Smooth muscle cell (in vitro differentiated cells): ENCODE measurements at regions not wholly inside any gene's neighbourhood (a gene's known extent, or its start where the extent isn't known, plus 50 kb on each side); places are given as distances from the start of the nearest gene placed in this dataset.

Experiments used
- DNase-seq: peaks from one replicate; lab custom pipeline; 2025; ENCODE audit not compliant: unreplicated experiment; lab: John Stamatoyannopoulos, UW
- H2AFZ ChIP-seq: fragments of 200-600 bp; sonication (generic); 2 replicates; pipeline ENCODE4 v1.6.0; 2016; ENCODE audit warnings: antibody characterized with exemption, low read depth, mild to moderate bottlenecking
- H3F3A ChIP-seq: fragments of 200-600 bp; sonication (generic); 2 replicates; pipeline ENCODE4 v1.6.0; 2017; ENCODE audit warnings: antibody characterized with exemption, low read depth
- H3K27ac ChIP-seq: fragments of 200-600 bp; sonication (generic); 2 replicates; pipeline ENCODE4 v1.5.1; 2016; ENCODE audit warnings: low read depth, mild to moderate bottlenecking
- H3K27me3 ChIP-seq: fragments of 200-600 bp; sonication (generic); 2 replicates; pipeline ENCODE4 v1.6.1; 2016; ENCODE audit warnings: low read depth, mild to moderate bottlenecking
- H3K36me3 ChIP-seq: fragments of 200-600 bp; sonication (generic); 2 replicates; pipeline ENCODE4 v1.5.1; 2016; ENCODE audit warnings: low read depth
- H3K4me1 ChIP-seq: fragments of 200-600 bp; sonication (generic); 2 replicates; pipeline ENCODE4 v1.5.1; 2016; ENCODE audit warnings: low read depth
- H3K4me2 ChIP-seq: fragments of 200-600 bp; sonication (generic); 2 replicates; pipeline ENCODE4 v1.6.0; 2016; ENCODE audit warnings: mild to moderate bottlenecking
- H3K4me3 ChIP-seq: fragments of 200-600 bp; sonication (generic); 2 replicates; pipeline ENCODE4 v1.5.1; 2016; ENCODE audit warnings: mild to moderate bottlenecking
- H3K79me2 ChIP-seq: fragments of 200-600 bp; sonication (generic); 2 replicates; pipeline ENCODE4 v1.6.0; 2016; ENCODE audit warnings: low read depth, mild to moderate bottlenecking
- H3K9ac ChIP-seq: fragments of 200-600 bp; sonication (generic); 2 replicates; pipeline ENCODE4 v1.6.0; 2016; ENCODE audit warnings: low read depth
- H3K9me3 ChIP-seq: fragments of 200-600 bp; sonication (generic); replicated peaks from 2 replicates; pipeline ENCODE4 v1.5.1; 2016; ENCODE audit warnings: low read depth
- H4K20me1 ChIP-seq: fragments of 200-600 bp; sonication (generic); 2 replicates; pipeline ENCODE4 v1.6.0; 2016; ENCODE audit warnings: low read depth
- WGBS: methylation state at CpG from one replicate; pipeline ENCODE4 v1.1.7; 2016; ENCODE audit warnings: low lambda C conversion rate; 5-methylcytosine and 5-hydroxymethylcytosine counted together
- TF ChIP-seq, protein P1 (sequence below): fragments of 200-600 bp; sonication (generic); IDR thresholded peaks from 2 replicates; pipeline ENCODE4 v1.5.1; 2017; ENCODE audit warnings: borderline replicate concordance, mild to moderate bottlenecking, antibody characterized with exemption; ENCODE audit not compliant: insufficient read depth, poor library complexity, severe bottlenecking

DNA sequence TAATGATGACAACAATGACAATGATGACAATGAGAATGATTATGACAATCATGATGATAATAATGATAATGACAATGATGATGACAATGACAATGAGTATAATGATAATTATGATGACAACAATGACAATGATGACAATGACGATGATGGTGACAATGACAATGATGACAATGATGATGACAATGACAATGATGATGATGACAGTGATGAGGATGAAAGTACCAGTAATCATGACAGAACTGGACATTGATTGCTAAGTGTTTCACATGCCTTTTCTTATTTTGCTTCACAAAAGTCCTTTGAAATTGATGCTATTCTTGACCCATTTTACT, 1106.0 kb upstream of the AUTS2 start:
- Histone ChIP-seq H3K4me3 (no peak overlapping the region), H2AFZ (no peak overlapping the region), H3K4me1 (no peaks in the 10 kb centered on the region), H3K27me3 (peaks cover 18% of the 10 kb centered on the region), H3K36me3 (no peaks in the 10 kb centered on the region), H3K4me2 (no peak overlapping the region), H4K20me1 (no peaks in the 10 kb centered on the region), H3K9me3 (no peaks in the 10 kb centered on the region), H3K9ac (no peak overlapping the region), H3K27ac (no peak overlapping the region), H3K79me2 (no peaks in the 10 kb centered on the region), H3F3A (no peaks in the 10 kb centered on the region)
- WGBS: 96% methylated on average over 1 of the region's 1 CpG
- TF ChIP-seq, protein P1, sequence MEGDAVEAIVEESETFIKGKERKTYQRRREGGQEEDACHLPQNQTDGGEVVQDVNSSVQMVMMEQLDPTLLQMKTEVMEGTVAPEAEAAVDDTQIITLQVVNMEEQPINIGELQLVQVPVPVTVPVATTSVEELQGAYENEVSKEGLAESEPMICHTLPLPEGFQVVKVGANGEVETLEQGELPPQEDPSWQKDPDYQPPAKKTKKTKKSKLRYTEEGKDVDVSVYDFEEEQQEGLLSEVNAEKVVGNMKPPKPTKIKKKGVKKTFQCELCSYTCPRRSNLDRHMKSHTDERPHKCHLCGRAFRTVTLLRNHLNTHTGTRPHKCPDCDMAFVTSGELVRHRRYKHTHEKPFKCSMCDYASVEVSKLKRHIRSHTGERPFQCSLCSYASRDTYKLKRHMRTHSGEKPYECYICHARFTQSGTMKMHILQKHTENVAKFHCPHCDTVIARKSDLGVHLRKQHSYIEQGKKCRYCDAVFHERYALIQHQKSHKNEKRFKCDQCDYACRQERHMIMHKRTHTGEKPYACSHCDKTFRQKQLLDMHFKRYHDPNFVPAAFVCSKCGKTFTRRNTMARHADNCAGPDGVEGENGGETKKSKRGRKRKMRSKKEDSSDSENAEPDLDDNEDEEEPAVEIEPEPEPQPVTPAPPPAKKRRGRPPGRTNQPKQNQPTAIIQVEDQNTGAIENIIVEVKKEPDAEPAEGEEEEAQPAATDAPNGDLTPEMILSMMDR: no peak
- DNase-seq: no peak

GRCh38 chr7:68503400-68503799, 1094.9 kb upstream of the AUTS2 start:
- H3K9me3 ChIP-seq: no peaks in the 10 kb centered on the region
- WGBS: 90% methylated on average over 3 of the region's 3 CpGs
- no peak overlapping the region for H2AFZ ChIP-seq
- no peaks in the 10 kb centered on the region for H4K20me1 ChIP-seq
- no peak overlapping the region for H3K4me3 ChIP-seq
- H3K27me3 ChIP-seq: peaks cover 51% of the 10 kb centered on the region
- H3F3A ChIP-seq: no peaks in the 10 kb centered on the region
- H3K4me1 ChIP-seq: no peaks in the 10 kb centered on the region
- H3K9ac ChIP-seq: no peak overlapping the region
- no peak for DNase-seq
- H3K4me2 ChIP-seq: no peak overlapping the region
- H3K79me2 ChIP-seq: no peaks in the 10 kb centered on the region
- TF ChIP-seq, protein P1: no peak
- no peak overlapping the region for H3K27ac ChIP-seq
- H3K36me3 ChIP-seq: no peaks in the 10 kb centered on the region

GRCh38 chr7:68504716-68505115, 1093.6 kb upstream of the AUTS2 start:
- no peaks in the 10 kb centered on the region for H3K9me3 ChIP-seq
- no peaks in the 10 kb centered on the region for H4K20me1 ChIP-seq
- H3K27ac ChIP-seq: no peak overlapping the region
- peaks cover 46% of the 10 kb centered on the region for H3K27me3 ChIP-seq
- TF ChIP-seq, protein P1: no peak
- H3K79me2 ChIP-seq: no peaks in the 10 kb centered on the region
- no peaks in the 10 kb centered on the region for H3F3A ChIP-seq
- H3K4me2 ChIP-seq: no peak overlapping the region
- no peak for DNase-seq
- no peak overlapping the region for H3K9ac ChIP-seq
- no peak overlapping the region for H2AFZ ChIP-seq
- no peak overlapping the region for H3K4me3 ChIP-seq
- no peaks in the 10 kb centered on the region for H3K4me1 ChIP-seq
- no peaks in the 10 kb centered on the region for H3K36me3 ChIP-seq
- WGBS: 50% methylated on average over 1 of the region's 1 CpG

DNA sequence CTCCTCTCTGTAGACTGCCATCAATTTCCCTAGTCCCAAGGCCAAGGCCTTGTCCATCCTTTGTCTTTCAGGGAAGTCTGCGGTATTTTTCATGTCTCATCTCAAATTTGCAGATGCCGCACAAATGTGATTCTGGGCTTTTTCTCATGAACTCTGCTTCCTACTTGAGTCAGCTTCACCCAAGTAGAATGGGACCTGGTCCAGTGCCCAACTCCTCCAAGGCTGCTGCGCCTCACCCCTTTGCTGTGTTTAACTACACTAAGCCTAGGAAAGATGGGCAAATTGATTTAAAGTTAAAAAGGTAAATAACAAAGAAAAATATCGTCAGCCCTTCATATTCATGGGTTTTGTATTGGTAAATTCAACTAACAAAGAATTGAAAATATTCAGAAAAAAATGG, 1092.6 kb upstream of the AUTS2 start:
- no peak overlapping the region for H2AFZ ChIP-seq
- H3K36me3 ChIP-seq: no peaks in the 10 kb centered on the region
- H3K27ac ChIP-seq: no peak overlapping the region
- no peak overlapping the region for H3K9ac ChIP-seq
- H3K27me3 ChIP-seq: peaks cover 44% of the 10 kb centered on the region
- H3K4me2 ChIP-seq: no peak overlapping the region
- no peaks in the 10 kb centered on the region for H3K79me2 ChIP-seq
- 92% methylated on average over 4 of the region's 4 CpGs for WGBS
- peaks cover 2% of the 10 kb centered on the region for H3K4me1 ChIP-seq
- H3F3A ChIP-seq: no peaks in the 10 kb centered on the region
- no peak overlapping the region for H3K4me3 ChIP-seq
- TF ChIP-seq, protein P1: no peak
- no peaks in the 10 kb centered on the region for H4K20me1 ChIP-seq
- H3K9me3 ChIP-seq: no peaks in the 10 kb centered on the region
- no peak for DNase-seq
